A549 (cell line): ENCODE measurements at regions not wholly inside any gene's neighbourhood (a gene's known extent, or its start where the extent isn't known, plus 50 kb on each side); places are given as distances from the start of the nearest gene placed in this dataset.

Experiments used
- MYC ChIP-seq: IDR thresholded peaks from 2 replicates; pipeline ENCODE4 v1.6.1; 2012; ENCODE audit warnings: mild to moderate bottlenecking, inconsistent platforms, low read length, improper control_type of control experiment, borderline replicate concordance
- POLR2AphosphoS2 ChIP-seq: conservative IDR thresholded peaks from 2 replicates; pipeline ENCODE4 v1.6.1; 2012; ENCODE audit warnings: low read length, improper control_type of control experiment, inconsistent platforms
- RAD21 ChIP-seq, 2 experiments: fragments of >200 bp in 1 of 2; sonication (Bioruptor Twin) in 1 of 2; formaldehyde crosslinking in 1 of 2; IDR thresholded peaks in 1 of 2; conservative IDR thresholded peaks in 1 of 2; 2 replicates in 1 of 2; 3 replicates in 1 of 2; pipeline ENCODE4 v1.6.1; 2012 to 2018; ENCODE audit warnings: inconsistent platforms in 1 of 2

DNA sequence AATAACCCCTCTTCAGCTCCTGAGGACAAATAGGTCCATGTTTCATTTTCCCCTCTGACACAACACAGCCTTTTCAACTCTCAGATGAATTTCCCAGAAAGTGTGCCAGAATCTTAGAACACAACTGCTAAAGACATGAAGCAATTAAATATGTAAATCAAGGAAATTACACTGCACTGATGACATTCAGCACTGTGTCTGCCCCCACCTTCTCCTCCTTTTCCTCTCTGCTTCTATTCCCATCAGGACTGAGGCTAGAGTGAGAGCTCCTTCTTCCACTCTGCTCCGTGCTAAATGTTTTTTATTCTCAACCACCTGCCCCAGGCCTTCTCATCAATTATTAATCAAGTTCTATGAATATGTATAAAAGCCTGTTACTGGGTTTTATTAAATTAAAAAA, 596.1 kb downstream of the TUSC7 start:
- TF ChIP-seq POLR2AphosphoS2 (no peak), MYC (no peak), RAD21 (conservative IDR thresholded peaks at IDR 0.05 in 1 of 2, IDR thresholded peaks at IDR 0.05 in 1 of 2) (no peak)
